Lower lobe of right lung (tissue), 2 donors: ENCODE measurements at regions not wholly inside any gene's neighbourhood (a gene's known extent, or its start where the extent isn't known, plus 50 kb on each side); places are given as distances from the start of the nearest gene placed in this dataset.

ENCODE experiments used
- ATAC-seq, 2 donors: fragments of 200-7000 bp; cut with Tn5 transposase; one replicate each; pipeline ENCODE4 v1.9.1; 2020 to 2022; ENCODE audit warnings: mild to moderate bottlenecking in 2 of 2, moderate library complexity in 2 of 2
- DNase-seq: peaks from one replicate; pipeline ENCODE4 v3.0.0-alpha.2; 2020
- H3K27ac ChIP-seq: fragments of 200-600 bp; one replicate; pipeline ENCODE4 v1.8.0; 2022
- H3K27me3 ChIP-seq: fragments of 200-600 bp; one replicate; pipeline ENCODE4 v1.8.0; 2022; ENCODE audit warnings: low read depth
- H3K36me3 ChIP-seq: fragments of 200-600 bp; one replicate; pipeline ENCODE4 v1.8.0; 2022; ENCODE audit warnings: mild to moderate bottlenecking
- H3K4me1 ChIP-seq: fragments of 200-600 bp; one replicate; pipeline ENCODE4 v1.8.0; 2022
- H3K4me3 ChIP-seq: fragments of 200-600 bp; one replicate; pipeline ENCODE4 v1.8.0; 2022; ENCODE audit warnings: mild to moderate bottlenecking
- H3K9me3 ChIP-seq: fragments of 200-600 bp; one replicate; pipeline ENCODE4 v1.8.0; 2022
- intact Hi-C: fragments of 100-400 bp; cut with DNase I; formaldehyde crosslinking; loops from one replicate; pipeline ENCODE4 v1.11.0; 2022
- TF ChIP-seq, protein P1 (sequence below): fragments of 200-600 bp; IDR thresholded peaks from one replicate; pipeline ENCODE4 v1.8.0; 2022; ENCODE audit warnings: antibody characterized with exemption, mild to moderate bottlenecking
- donor health status: DM: no; HTN: yes; CAD: no; lungs with severe emphysema.

DNA sequence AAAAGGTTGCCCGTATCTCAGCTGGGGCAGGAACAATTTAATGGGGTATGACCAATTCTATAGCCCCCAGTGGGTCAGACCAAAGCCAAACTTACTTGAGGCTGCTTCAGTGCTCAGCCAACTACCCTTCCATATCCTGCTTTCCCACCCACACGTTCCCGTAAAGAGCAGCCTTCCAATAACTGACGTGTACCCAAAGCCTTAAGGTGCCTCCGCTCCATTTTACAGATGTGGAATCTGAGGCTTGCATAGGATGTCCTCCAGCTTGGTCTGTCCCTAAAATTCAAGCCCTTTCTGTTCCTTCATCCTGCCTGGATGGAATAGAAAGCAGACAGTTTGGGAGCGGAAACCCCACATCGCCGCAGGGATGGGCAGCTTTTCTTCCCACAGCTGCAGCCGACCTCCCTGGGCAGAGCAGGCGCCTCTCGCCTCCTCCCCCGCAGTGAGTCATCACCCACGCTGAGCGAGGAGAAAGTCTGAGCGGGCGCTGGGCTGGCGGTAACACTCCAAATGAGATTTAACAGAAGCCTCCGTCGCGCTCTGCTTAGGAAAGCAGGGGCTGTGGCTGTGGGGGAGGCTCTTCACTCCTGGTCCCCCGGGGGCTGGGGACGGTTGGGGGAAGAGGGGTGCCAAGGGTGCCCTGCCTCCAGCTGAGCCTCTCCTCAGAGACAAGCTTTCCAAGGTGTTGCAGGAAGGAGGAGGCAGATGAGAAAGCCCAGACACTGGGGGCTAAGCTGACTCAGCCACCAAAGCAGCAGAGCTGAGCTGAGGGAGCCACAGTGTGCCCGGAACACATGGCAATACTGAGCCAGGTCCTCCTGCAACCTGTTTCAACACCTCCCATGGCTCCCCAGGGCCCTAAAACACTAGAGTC lies 57.8 kb upstream of the HRH1 start:
- peak overlapping the region; percentile 27 for H3K4me3 ChIP-seq
- peak; percentile 73 for DNase-seq
- peak; percentile 89 to 91 for ATAC-seq
- TF ChIP-seq, protein P1, sequence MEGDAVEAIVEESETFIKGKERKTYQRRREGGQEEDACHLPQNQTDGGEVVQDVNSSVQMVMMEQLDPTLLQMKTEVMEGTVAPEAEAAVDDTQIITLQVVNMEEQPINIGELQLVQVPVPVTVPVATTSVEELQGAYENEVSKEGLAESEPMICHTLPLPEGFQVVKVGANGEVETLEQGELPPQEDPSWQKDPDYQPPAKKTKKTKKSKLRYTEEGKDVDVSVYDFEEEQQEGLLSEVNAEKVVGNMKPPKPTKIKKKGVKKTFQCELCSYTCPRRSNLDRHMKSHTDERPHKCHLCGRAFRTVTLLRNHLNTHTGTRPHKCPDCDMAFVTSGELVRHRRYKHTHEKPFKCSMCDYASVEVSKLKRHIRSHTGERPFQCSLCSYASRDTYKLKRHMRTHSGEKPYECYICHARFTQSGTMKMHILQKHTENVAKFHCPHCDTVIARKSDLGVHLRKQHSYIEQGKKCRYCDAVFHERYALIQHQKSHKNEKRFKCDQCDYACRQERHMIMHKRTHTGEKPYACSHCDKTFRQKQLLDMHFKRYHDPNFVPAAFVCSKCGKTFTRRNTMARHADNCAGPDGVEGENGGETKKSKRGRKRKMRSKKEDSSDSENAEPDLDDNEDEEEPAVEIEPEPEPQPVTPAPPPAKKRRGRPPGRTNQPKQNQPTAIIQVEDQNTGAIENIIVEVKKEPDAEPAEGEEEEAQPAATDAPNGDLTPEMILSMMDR = no peak
- H3K4me1 ChIP-seq = peaks cover 15% of the 10 kb centered on the region
- H3K9me3 ChIP-seq = no peaks in the 10 kb centered on the region
- H3K27me3 ChIP-seq = no peaks in the 10 kb centered on the region
- H3K36me3 ChIP-seq = no peaks in the 10 kb centered on the region
- intact Hi-C loops = no loop called here
- no peak overlapping the region for H3K27ac ChIP-seq

DNA sequence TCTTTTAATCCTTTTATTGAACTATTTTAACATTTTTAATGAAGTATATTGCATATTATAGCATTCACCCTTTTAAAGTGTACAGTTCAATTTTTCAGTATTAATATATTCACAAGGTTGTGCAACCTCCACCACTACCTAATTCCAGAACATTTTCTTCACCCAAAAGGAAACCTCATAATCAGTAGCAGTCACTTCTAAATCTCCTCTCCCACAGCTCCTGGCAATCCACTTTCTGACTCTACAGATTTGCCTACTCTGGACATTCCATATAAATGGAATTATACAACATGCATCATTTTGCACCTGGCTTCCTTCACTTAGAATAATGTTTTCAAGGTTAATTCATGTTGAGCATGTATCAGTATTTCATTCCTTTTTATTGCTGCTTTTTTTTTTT lies 55.0 kb upstream of the HRH1 start:
- Histone ChIP-seq H3K4me1 (peaks cover 15% of the 10 kb centered on the region), H3K27me3 (no peaks in the 10 kb centered on the region), H3K4me3 (no peak overlapping the region), H3K27ac (no peak overlapping the region), H3K36me3 (no peaks in the 10 kb centered on the region), H3K9me3 (peaks cover 6% of the 10 kb centered on the region)
- TF ChIP-seq, protein P1 = no peak
- intact Hi-C loops = no loop called here
- ATAC-seq = no peak
- no peak for DNase-seq
